ENCODE measurements at regions not wholly inside any gene's neighbourhood (a gene's known extent, or its start where the extent isn't known, plus 50 kb on each side); places are given as distances from the start of the nearest gene placed in this dataset.

DNA sequence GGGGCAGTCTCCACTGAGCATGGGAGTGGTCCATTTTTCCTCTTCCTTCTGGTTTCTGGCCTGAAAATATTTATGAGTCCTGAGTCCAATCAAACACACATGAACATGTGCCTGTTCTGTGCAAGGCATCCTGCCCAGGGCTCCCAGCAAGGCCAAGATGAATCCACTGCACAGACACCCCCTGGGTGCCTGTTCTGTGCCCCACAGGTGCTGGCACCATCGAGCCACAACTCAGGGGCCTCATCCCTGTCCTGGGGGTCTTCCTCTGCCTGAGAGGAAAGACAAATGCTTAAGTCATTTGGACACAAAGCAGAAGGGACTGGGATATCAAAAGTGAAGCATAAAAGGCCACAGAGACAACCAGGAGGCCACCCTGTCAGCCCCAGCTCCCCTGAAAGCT is 87.4 kb upstream of the IQSEC1 start:
- TF ChIP-seq, protein P1, sequence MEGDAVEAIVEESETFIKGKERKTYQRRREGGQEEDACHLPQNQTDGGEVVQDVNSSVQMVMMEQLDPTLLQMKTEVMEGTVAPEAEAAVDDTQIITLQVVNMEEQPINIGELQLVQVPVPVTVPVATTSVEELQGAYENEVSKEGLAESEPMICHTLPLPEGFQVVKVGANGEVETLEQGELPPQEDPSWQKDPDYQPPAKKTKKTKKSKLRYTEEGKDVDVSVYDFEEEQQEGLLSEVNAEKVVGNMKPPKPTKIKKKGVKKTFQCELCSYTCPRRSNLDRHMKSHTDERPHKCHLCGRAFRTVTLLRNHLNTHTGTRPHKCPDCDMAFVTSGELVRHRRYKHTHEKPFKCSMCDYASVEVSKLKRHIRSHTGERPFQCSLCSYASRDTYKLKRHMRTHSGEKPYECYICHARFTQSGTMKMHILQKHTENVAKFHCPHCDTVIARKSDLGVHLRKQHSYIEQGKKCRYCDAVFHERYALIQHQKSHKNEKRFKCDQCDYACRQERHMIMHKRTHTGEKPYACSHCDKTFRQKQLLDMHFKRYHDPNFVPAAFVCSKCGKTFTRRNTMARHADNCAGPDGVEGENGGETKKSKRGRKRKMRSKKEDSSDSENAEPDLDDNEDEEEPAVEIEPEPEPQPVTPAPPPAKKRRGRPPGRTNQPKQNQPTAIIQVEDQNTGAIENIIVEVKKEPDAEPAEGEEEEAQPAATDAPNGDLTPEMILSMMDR (IDR thresholded peaks at IDR 0.05; ENCODE audit: low read depth, low read length) = no peak
- TF ChIP-seq MAX (IDR thresholded peaks at IDR 0.05; ENCODE audit: low read depth, low read length) (no peak), POLR2A (IDR thresholded peaks at IDR 0.05; ENCODE audit: extremely low read depth, insufficient read length) (no peak), MYC (IDR thresholded peaks at IDR 0.05; ENCODE audit: low read depth, low read length) (no peak)

GRCh38 chr3:13159890-13160289 is 86.7 kb upstream of the IQSEC1 start:
- no peak for DNase-seq (ENCODE audit: low read depth)
- TF ChIP-seq MYC (IDR thresholded peaks at IDR 0.05; ENCODE audit: low read depth, low read length) (no peak), MAX (IDR thresholded peaks at IDR 0.05; ENCODE audit: low read depth, low read length) (no peak), POLR2A (IDR thresholded peaks at IDR 0.05; ENCODE audit: extremely low read depth, insufficient read length) (no peak)
- TF ChIP-seq, protein P1 (IDR thresholded peaks at IDR 0.05; ENCODE audit: low read depth, low read length) = no peak
- no peak overlapping the region for H3K4me3 ChIP-seq (ENCODE audit: low read depth, low read length)

More for the DNA sequence above, 87.4 kb upstream of the IQSEC1 start:
- DNase-seq (ENCODE audit: low read depth) = no peak
- no peak overlapping the region for H3K4me3 ChIP-seq (ENCODE audit: low read depth, low read length)

DNA sequence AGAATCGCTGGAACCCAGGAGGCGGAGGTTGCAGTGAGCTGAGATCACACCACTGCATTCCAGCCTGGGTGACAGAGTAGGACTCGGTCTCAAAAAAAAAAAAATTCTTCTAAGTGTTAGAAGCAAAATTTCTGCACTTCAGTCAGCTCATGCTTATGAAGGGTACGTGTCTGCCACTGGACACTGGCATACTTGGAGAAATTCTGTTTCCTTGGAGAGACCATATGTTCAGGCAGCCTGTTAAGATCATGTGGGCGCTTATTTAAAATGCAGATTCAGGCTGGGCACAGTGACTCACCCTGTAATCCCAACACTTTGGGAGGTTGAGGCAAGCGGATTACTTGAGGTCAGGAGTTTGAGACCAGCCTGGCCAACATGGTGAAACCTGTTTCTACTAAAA is 85.6 kb upstream of the IQSEC1 start:
- H3K4me3 ChIP-seq (ENCODE audit: low read depth, low read length) = no peak overlapping the region
- DNase-seq (ENCODE audit: low read depth) = no peak
- TF ChIP-seq POLR2A (IDR thresholded peaks at IDR 0.05; ENCODE audit: extremely low read depth, insufficient read length) (no peak), MYC (IDR thresholded peaks at IDR 0.05; ENCODE audit: low read depth, low read length) (no peak), MAX (IDR thresholded peaks at IDR 0.05; ENCODE audit: low read depth, low read length) (no peak)
- TF ChIP-seq, protein P1 (IDR thresholded peaks at IDR 0.05; ENCODE audit: low read depth, low read length) = no peak

DNA sequence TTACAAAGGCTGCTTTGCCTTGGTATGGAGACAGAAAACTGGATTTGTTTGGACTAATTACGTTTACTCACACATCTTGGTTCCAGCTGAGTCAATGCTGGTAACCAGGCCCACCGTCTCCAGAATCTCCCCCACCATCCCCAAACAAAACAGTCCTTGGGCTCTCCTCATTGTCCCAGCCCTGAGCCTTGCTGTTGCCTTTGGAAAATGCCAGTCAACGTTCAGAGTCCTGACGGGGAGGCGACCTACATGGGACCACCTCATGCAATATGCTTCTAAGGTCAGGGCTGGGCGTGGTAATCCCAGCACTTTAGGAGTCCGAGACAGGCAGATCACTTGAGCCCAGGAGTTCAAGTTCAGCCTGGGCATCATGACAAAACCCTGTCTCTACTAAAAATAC is 85.2 kb upstream of the IQSEC1 start:
- no peak overlapping the region for H3K4me3 ChIP-seq (ENCODE audit: low read depth, low read length)
- TF ChIP-seq MYC (IDR thresholded peaks at IDR 0.05; ENCODE audit: low read depth, low read length) = no peak
- TF ChIP-seq, protein P1 (IDR thresholded peaks at IDR 0.05; ENCODE audit: low read depth, low read length) = no peak
- TF ChIP-seq POLR2A (IDR thresholded peaks at IDR 0.05; ENCODE audit: extremely low read depth, insufficient read length) = no peak
- no peak for TF ChIP-seq MAX (IDR thresholded peaks at IDR 0.05; ENCODE audit: low read depth, low read length)
- no peak for DNase-seq (ENCODE audit: low read depth)

DNA sequence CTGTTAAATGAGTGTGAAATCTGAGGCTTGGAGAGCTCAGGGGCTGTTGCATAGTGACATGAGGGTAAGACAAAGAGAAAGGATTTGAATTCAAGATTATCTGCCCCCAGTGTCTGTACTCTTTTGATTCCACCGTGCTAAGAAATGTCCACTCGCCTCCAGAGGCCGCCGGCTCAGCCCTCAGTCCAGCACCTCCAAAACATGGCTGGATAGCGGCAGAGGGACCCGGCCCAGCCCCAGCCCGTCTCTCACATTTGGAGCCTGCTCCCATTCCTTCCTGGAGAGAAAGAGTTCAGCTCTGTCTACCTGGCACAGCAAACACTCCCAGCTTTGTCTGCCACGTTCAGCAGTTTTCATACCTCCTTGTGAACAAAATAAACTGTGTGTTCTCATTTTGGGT is 84.8 kb upstream of the IQSEC1 start:
- no peak for TF ChIP-seq MAX (IDR thresholded peaks at IDR 0.05; ENCODE audit: low read depth, low read length)
- no peak for TF ChIP-seq POLR2A (IDR thresholded peaks at IDR 0.05; ENCODE audit: extremely low read depth, insufficient read length)
- TF ChIP-seq MYC (IDR thresholded peaks at IDR 0.05; ENCODE audit: low read depth, low read length) = no peak
- TF ChIP-seq, protein P1 (IDR thresholded peaks at IDR 0.05; ENCODE audit: low read depth, low read length) = no peak
- H3K4me3 ChIP-seq (ENCODE audit: low read depth, low read length) = no peak overlapping the region
- DNase-seq (ENCODE audit: low read depth) = no peak

All from NB4 (cell line).